Choroid plexus epithelial cell (primary cell): ENCODE measurements at regions not wholly inside any gene's neighbourhood (a gene's known extent, or its start where the extent isn't known, plus 50 kb on each side); places are given as distances from the start of the nearest gene placed in this dataset.

Experiments used
- DNase-seq: peaks from one replicate; pipeline ENCODE4 v3.0.0-alpha.2; 2010; ENCODE audit warnings: low read depth
- H3K4me3 ChIP-seq: 2 replicates; pipeline ENCODE4 v1.5.1; 2011; ENCODE audit warnings: low read depth, mild to moderate bottlenecking, control low read depth, low read length, moderate library complexity
- TF ChIP-seq, protein P1 (sequence below): conservative IDR thresholded peaks from 2 replicates; pipeline ENCODE4 v1.5.1; 2011; ENCODE audit warnings: low read depth, mild to moderate bottlenecking, control low read depth, inconsistent platforms, low read length, moderate library complexity

- no peak overlapping the region for H3K4me3 ChIP-seq
- no peak for DNase-seq
- TF ChIP-seq, protein P1, sequence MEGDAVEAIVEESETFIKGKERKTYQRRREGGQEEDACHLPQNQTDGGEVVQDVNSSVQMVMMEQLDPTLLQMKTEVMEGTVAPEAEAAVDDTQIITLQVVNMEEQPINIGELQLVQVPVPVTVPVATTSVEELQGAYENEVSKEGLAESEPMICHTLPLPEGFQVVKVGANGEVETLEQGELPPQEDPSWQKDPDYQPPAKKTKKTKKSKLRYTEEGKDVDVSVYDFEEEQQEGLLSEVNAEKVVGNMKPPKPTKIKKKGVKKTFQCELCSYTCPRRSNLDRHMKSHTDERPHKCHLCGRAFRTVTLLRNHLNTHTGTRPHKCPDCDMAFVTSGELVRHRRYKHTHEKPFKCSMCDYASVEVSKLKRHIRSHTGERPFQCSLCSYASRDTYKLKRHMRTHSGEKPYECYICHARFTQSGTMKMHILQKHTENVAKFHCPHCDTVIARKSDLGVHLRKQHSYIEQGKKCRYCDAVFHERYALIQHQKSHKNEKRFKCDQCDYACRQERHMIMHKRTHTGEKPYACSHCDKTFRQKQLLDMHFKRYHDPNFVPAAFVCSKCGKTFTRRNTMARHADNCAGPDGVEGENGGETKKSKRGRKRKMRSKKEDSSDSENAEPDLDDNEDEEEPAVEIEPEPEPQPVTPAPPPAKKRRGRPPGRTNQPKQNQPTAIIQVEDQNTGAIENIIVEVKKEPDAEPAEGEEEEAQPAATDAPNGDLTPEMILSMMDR: no peak
Observed at GRCh38 chr2:81061016-81061415, 756.5 kb upstream of the LRRTM1 start.

DNA sequence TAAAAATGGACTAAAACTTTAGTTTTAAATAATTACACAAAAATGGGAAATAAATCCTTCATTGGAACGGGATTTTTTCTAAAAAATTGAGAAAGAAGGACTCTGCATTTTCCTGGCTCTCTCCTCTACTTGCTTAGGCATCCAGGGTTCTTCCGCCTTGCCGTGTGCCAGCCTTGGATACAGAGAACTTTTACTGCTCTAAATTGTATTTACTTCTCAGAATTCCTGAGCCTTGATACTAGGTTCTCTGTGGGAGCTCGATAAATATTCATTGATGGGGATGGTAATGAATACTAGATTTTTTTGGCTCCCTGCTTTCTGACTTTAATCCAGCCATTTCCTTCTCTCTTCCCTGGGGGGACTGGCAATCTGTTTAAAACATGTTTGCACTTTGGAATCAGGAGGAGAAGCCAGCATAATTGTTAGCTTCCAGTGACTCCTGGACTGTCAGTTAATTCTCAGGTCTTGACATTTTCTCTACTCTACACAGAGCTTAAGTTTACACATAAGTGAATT lies 746.1 kb upstream of the LRRTM1 start:
- DNase-seq: no peak
- TF ChIP-seq, protein P1: no peak
- no peak overlapping the region for H3K4me3 ChIP-seq

DNA sequence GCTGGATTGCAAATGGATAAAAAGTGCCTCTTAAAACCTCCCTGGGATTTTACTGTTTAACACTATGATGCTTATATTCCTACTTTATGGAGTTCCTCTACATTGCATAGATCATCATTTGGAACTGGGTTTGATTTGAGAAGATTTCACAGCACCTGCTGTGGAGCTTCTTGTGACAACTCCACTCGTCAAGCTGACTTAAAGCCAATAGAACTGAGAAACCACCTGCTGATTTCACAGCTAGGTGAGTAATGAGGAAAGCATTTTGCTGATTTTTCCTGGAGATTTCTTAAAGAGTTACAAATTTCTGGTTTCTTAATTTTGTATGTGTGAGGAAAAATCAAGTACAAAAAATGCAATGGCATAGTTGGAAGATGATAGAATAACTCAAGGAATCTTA lies 739.1 kb upstream of the LRRTM1 start:
- TF ChIP-seq, protein P1: no peak
- no peak overlapping the region for H3K4me3 ChIP-seq
- no peak for DNase-seq

DNA sequence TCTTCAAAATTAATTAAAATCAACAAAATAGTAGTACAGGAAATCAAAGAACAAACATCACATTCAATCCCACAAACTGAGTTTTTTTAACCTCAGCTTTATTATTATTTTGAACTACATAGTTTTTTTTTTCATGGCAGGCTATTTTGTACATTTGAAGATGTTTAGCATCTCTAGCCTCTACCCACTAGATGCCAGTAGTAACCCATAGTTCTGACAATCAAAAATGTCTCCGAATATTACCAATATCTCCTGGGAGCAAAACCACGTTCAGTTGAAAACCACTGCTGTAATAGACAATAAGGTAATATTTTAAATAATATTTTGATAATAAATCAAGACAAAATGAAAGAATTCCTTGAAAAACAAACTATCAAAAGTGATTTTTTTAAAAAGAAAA lies 702.6 kb upstream of the LRRTM1 start:
- H3K4me3 ChIP-seq: no peak overlapping the region
- TF ChIP-seq, protein P1: no peak
- DNase-seq: no peak

GRCh38 chr2:81002906-81003305 lies 698.4 kb upstream of the LRRTM1 start:
- TF ChIP-seq, protein P1: no peak
- DNase-seq: no peak

GRCh38 chr2:80987466-80987865 lies 682.9 kb upstream of the LRRTM1 start:
- DNase-seq: no peak
- H3K4me3 ChIP-seq: no peak overlapping the region
- TF ChIP-seq, protein P1: no peak

More at GRCh38 chr2:81002906-81003305, 698.4 kb upstream of the LRRTM1 start:
- no peak overlapping the region for H3K4me3 ChIP-seq

- no peak overlapping the region for H3K4me3 ChIP-seq
- no peak for DNase-seq
- TF ChIP-seq, protein P1: no peak
Observed at GRCh38 chr2:80969900-80970299, 665.3 kb upstream of the LRRTM1 start.
